Keratinocyte (primary cell): ENCODE measurements at regions not wholly inside any gene's neighbourhood (a gene's known extent, or its start where the extent isn't known, plus 50 kb on each side); places are given as distances from the start of the nearest gene placed in this dataset.

ENCODE experiments used
- CTCF ChIP-seq, 3 experiments: IDR thresholded peaks in 1 of 3; conservative IDR thresholded peaks in 1 of 3; optimal IDR thresholded peaks in 1 of 3; 2 replicates in 2 of 3; 3 replicates in 1 of 3; pipeline versions ENCODE3 to v1.5.1; 2011; ENCODE audit warnings: low read length in 3 of 3, mild to moderate bottlenecking in 3 of 3, moderate library complexity in 2 of 3, control low read depth in 1 of 3, inconsistent platforms in 1 of 3; ENCODE audit not compliant: insufficient read depth in 2 of 3; ENCODE audit errors: extremely low read depth in 1 of 3
- EZH2 ChIP-seq: IDR thresholded peaks from one replicate; pipeline ENCODE4 v1.6.1; 2012; ENCODE audit warnings: inconsistent platforms, mild to moderate bottlenecking, low read length, moderate library complexity

- TF ChIP-seq CTCF (optimal IDR thresholded peaks at IDR 0.05 in 1 of 3, IDR thresholded peaks at IDR 0.05 in 1 of 3, conservative IDR thresholded peaks at IDR 0.05 in 1 of 3; ENCODE audit: extremely low read depth in 1 of 3, insufficient read depth in 2 of 3, low read length in 3 of 3) (no peak), EZH2 (no peak)
These were observed 194.6 kb downstream of the METTL4 start for GRCh38 chr18:2376707-2377106.
